Caco-2 (cell line): ENCODE measurements at regions not wholly inside any gene's neighbourhood (a gene's known extent, or its start where the extent isn't known, plus 50 kb on each side); places are given as distances from the start of the nearest gene placed in this dataset.
A peak's percentile ranks its signal among the peaks of the same experiment; 100 is the strongest.

Experiments
- BruUV-seq: library from RNA; stranded (reverse); fragments of 400-500 nt; replicated peaks from 2 replicates; lab custom pipeline; 2021; lab: Mats Ljungman, UMichigan
- CTCF ChIA-PET: fragments of 300-600 bp; sonication (Branson Sonifier 250); formaldehyde crosslinking; loops from one replicate; lab custom pipeline; 2022; ENCODE audit warnings: antibody characterized with exemption; lab: Charles Lee
- POLR2A ChIA-PET: fragments of 300-600 bp; sonication (Branson Sonifier 250); formaldehyde crosslinking; loops from one replicate; lab custom pipeline; 2022; ENCODE audit warnings: antibody characterized with exemption; lab: Charles Lee
- DNase-seq, 2 experiments: peaks; one replicate each; pipeline versions ENCODE4 v3.0.0 to v3.0.0-alpha.2; 2020 to 2022
- H3K27me3 ChIP-seq: replicated peaks from 2 replicates; pipeline ENCODE4 v1.6.0; 2011; ENCODE audit warnings: low read length; ENCODE audit not compliant: control insufficient read depth, insufficient read depth
- H3K36me3 ChIP-seq: 2 replicates; pipeline ENCODE4 v1.5.1; 2011; ENCODE audit warnings: low read length; ENCODE audit not compliant: control insufficient read depth, insufficient read depth
- H3K4me1 ChIP-seq: fragments of 250-450 bp; sonication (Bioruptor Pico); 2 replicates; pipeline ENCODE4 v1.5.1; 2020; ENCODE audit warnings: mild to moderate bottlenecking
- H3K4me3 ChIP-seq: 2 replicates; pipeline ENCODE4 v1.5.1; 2011; ENCODE audit warnings: low read depth, mild to moderate bottlenecking, control low read depth, low read length
- H3K9me3 ChIP-seq: fragments of 250-450 bp; sonication (Bioruptor Pico); 2 replicates; pipeline ENCODE4 v1.5.1; 2020; ENCODE audit warnings: mild to moderate bottlenecking, moderate library complexity
- H3K27ac Mint-ChIP-seq: one replicate; pipeline ENCODE4 v1.8.0; 2022; ENCODE audit warnings: mixed read lengths; ENCODE audit not compliant: unreplicated experiment
- H3K27me3 Mint-ChIP-seq: one replicate; pipeline ENCODE4 v1.8.0; 2022; ENCODE audit warnings: mixed read lengths; ENCODE audit not compliant: insufficient read depth, unreplicated experiment
- H3K36me3 Mint-ChIP-seq: one replicate; pipeline ENCODE4 v1.8.0; 2022; ENCODE audit warnings: mild to moderate bottlenecking, mixed read lengths; ENCODE audit not compliant: insufficient read depth, unreplicated experiment
- H3K4me1 Mint-ChIP-seq: one replicate; pipeline ENCODE4 v1.8.0; 2022; ENCODE audit warnings: low read depth, mixed read lengths; ENCODE audit not compliant: unreplicated experiment
- H3K4me3 Mint-ChIP-seq: one replicate; pipeline ENCODE4 v1.8.0; 2022; ENCODE audit warnings: mild to moderate bottlenecking, moderate library complexity, mixed read lengths; ENCODE audit not compliant: unreplicated experiment
- H3K9me3 Mint-ChIP-seq: one replicate; pipeline ENCODE4 v1.8.0; 2022; ENCODE audit warnings: mixed read lengths; ENCODE audit not compliant: unreplicated experiment
- intact Hi-C: fragments of 100-400 bp; cut with micrococcal nuclease; formaldehyde crosslinking; loops from one replicate; pipeline ENCODE4 v1.10.0; 2022; ENCODE audit not compliant: unreplicated experiment
- TF ChIP-seq, protein P1 (sequence below), 2 experiments: fragments of 200-600 bp in 1 of 2; IDR thresholded peaks; 1 replicate in 1 of 2; 2 replicates in 1 of 2; pipeline versions ENCODE4 v1.5.1 to v1.8.0; 2011 to 2022; ENCODE audit warnings: antibody characterized with exemption in 1 of 2, control low read depth in 1 of 2, inconsistent platforms in 1 of 2, low read depth in 1 of 2, low read length in 1 of 2, mild to moderate bottlenecking in 1 of 2, moderate library complexity in 1 of 2; ENCODE audit not compliant: insufficient read depth in 1 of 2, severe bottlenecking in 1 of 2, unreplicated experiment in 1 of 2

DNA sequence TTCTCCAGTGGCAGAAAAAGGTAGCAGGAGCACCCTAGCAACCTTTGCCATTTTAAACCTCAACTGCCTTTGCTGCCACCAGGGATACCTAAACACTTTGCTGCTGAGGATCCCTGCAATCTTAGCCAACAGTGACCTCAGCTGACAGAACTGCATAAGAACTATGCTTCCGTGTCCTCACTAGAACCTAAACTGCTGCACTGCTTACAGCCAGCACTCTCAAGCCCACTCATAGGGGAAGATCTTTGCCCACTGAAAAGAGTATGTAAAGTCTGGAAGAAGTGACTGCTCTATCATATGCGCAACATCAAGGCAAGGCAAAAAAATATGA lies 270.0 kb upstream of the PCDH20 start:
- no TSS peak for BruUV-seq
- Mint-ChIP-seq H3K36me3 (no peaks in the 10 kb centered on the region), H3K9me3 (peaks cover 24% of the 10 kb centered on the region), H3K27ac (no peak overlapping the region), H3K4me3 (no peak overlapping the region), H3K4me1 (no peaks in the 10 kb centered on the region), H3K27me3 (no peaks in the 10 kb centered on the region)
- Histone ChIP-seq H3K4me3 (no peak overlapping the region), H3K27me3 (no peaks in the 10 kb centered on the region), H3K4me1 (no peaks in the 10 kb centered on the region), H3K36me3 (no peaks in the 10 kb centered on the region), H3K9me3 (no peaks in the 10 kb centered on the region)
- POLR2A ChIA-PET = no interaction called here
- intact Hi-C loops = loop anchor here (1.0 to 5.0 kb wide), 3 partner anchors 273 to 1031 kb away; no protein-coding TSS in a partner anchor
- TF ChIP-seq, protein P1, sequence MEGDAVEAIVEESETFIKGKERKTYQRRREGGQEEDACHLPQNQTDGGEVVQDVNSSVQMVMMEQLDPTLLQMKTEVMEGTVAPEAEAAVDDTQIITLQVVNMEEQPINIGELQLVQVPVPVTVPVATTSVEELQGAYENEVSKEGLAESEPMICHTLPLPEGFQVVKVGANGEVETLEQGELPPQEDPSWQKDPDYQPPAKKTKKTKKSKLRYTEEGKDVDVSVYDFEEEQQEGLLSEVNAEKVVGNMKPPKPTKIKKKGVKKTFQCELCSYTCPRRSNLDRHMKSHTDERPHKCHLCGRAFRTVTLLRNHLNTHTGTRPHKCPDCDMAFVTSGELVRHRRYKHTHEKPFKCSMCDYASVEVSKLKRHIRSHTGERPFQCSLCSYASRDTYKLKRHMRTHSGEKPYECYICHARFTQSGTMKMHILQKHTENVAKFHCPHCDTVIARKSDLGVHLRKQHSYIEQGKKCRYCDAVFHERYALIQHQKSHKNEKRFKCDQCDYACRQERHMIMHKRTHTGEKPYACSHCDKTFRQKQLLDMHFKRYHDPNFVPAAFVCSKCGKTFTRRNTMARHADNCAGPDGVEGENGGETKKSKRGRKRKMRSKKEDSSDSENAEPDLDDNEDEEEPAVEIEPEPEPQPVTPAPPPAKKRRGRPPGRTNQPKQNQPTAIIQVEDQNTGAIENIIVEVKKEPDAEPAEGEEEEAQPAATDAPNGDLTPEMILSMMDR (IDR thresholded peaks at IDR 0.05; ENCODE audit: insufficient read depth in 1 of 2, low read depth in 1 of 2, low read length in 1 of 2, severe bottlenecking in 1 of 2, unreplicated experiment in 1 of 2) = peak in 1 of 2 experiments; percentile 58
- CTCF ChIA-PET = no interaction called here
- DNase-seq = peak; percentile 48 to 54

- H3K9me3 ChIP-seq = no peaks in the 10 kb centered on the region
- Mint-ChIP-seq H3K36me3 (no peaks in the 10 kb centered on the region), H3K27ac (no peak overlapping the region), H3K4me3 (no peak overlapping the region), H3K4me1 (no peaks in the 10 kb centered on the region), H3K27me3 (no peaks in the 10 kb centered on the region), H3K9me3 (peaks cover 24% of the 10 kb centered on the region)
- intact Hi-C loops = loop anchor here (1.0 to 5.0 kb wide), 3 partner anchors 273 to 1031 kb away; no protein-coding TSS in a partner anchor
- ChIA-PET CTCF (no interaction called here), POLR2A (no interaction called here)
- TF ChIP-seq, protein P1 (IDR thresholded peaks at IDR 0.05; ENCODE audit: insufficient read depth in 1 of 2, low read depth in 1 of 2, low read length in 1 of 2, severe bottlenecking in 1 of 2, unreplicated experiment in 1 of 2) = no peak
- no peak for DNase-seq
- no peaks in the 10 kb centered on the region for H3K4me1 ChIP-seq
- no peak overlapping the region for H3K4me3 ChIP-seq
- BruUV-seq = no TSS peak
- H3K27me3 ChIP-seq = no peaks in the 10 kb centered on the region
- no peaks in the 10 kb centered on the region for H3K36me3 ChIP-seq
Measured at GRCh38 chr13:61684976-61685681, 269.5 kb upstream of the PCDH20 start.

GRCh38 chr13:61672756-61673155 lies 257.1 kb upstream of the PCDH20 start:
- no peaks in the 10 kb centered on the region for H3K36me3 Mint-ChIP-seq
- intact Hi-C loops = no loop called here
- peaks cover 6% of the 10 kb centered on the region for H3K9me3 Mint-ChIP-seq
- no peak overlapping the region for H3K27ac Mint-ChIP-seq
- ChIA-PET POLR2A (no interaction called here), CTCF (no interaction called here)
- no peaks in the 10 kb centered on the region for H3K4me1 Mint-ChIP-seq
- DNase-seq = no peak
- H3K27me3 Mint-ChIP-seq = no peaks in the 10 kb centered on the region
- no TSS peak for BruUV-seq
- H3K27me3 ChIP-seq = no peaks in the 10 kb centered on the region
- no peak overlapping the region for H3K4me3 Mint-ChIP-seq
- no peak overlapping the region for H3K4me3 ChIP-seq
- TF ChIP-seq, protein P1 (IDR thresholded peaks at IDR 0.05; ENCODE audit: insufficient read depth in 1 of 2, low read depth in 1 of 2, low read length in 1 of 2, severe bottlenecking in 1 of 2, unreplicated experiment in 1 of 2) = no peak
- H3K4me1 ChIP-seq = peaks cover 5% of the 10 kb centered on the region; the same call in 1 of the 2 replicates
- H3K9me3 ChIP-seq = no peaks in the 10 kb centered on the region
- no peaks in the 10 kb centered on the region for H3K36me3 ChIP-seq
